GM12873 (cell line): ENCODE measurements at regions not wholly inside any gene's neighbourhood (a gene's known extent, or its start where the extent isn't known, plus 50 kb on each side); places are given as distances from the start of the nearest gene placed in this dataset.

ENCODE experiments used
- CTCF ChIP-seq: IDR thresholded peaks from 2 replicates; pipeline ENCODE4 v1.5.1; 2012; ENCODE audit warnings: low read depth, mild to moderate bottlenecking, moderate library complexity, low read length, control low read depth; ENCODE audit not compliant: insufficient read depth; ENCODE audit errors: missing control alignments

GRCh38 chr1:227508431-227508830, 54.9 kb upstream of the ZNF678 start:
- no peak for TF ChIP-seq CTCF

- no peak for TF ChIP-seq CTCF
Observed at GRCh38 chr1:227490478-227490877, 72.9 kb upstream of the ZNF678 start.

- no peak for TF ChIP-seq CTCF
Observed at GRCh38 chr1:227490001-227490400, 73.4 kb upstream of the ZNF678 start.

- TF ChIP-seq CTCF = no peak
Observed at GRCh38 chr1:227489572-227489971, 73.8 kb upstream of the ZNF678 start.

- TF ChIP-seq CTCF = no peak
Observed at GRCh38 chr1:227487606-227488005, 75.8 kb upstream of the ZNF678 start.

GRCh38 chr1:227486559-227486958, 76.8 kb upstream of the ZNF678 start:
- no peak for TF ChIP-seq CTCF

- TF ChIP-seq CTCF = no peak
Observed at GRCh38 chr1:227482023-227482299, 81.4 kb upstream of the ZNF678 start.

- TF ChIP-seq CTCF = no peak
Observed at GRCh38 chr1:227472772-227473171, 90.6 kb upstream of the ZNF678 start.
